Fibroblast of lung (primary cell): ENCODE measurements at regions not wholly inside any gene's neighbourhood (a gene's known extent, or its start where the extent isn't known, plus 50 kb on each side); places are given as distances from the start of the nearest gene placed in this dataset.

Experiments used
- CTCF ChIP-seq, 2 donors: IDR thresholded peaks in 1 of 2; conservative IDR thresholded peaks in 1 of 2; 1 replicate in 1 of 2; 2 replicates in 1 of 2; pipeline ENCODE4 v1.5.1; 2011 to 2012; ENCODE audit warnings: low read length in 2 of 2, control low read depth in 1 of 2, inconsistent platforms in 1 of 2, low read depth in 1 of 2, mild to moderate bottlenecking in 1 of 2
- EZH2 ChIP-seq: IDR thresholded peaks from 2 replicates; pipeline ENCODE4 v1.5.1; 2012; ENCODE audit warnings: low read length, control low read depth, mild to moderate bottlenecking; ENCODE audit errors: missing control alignments

DNA sequence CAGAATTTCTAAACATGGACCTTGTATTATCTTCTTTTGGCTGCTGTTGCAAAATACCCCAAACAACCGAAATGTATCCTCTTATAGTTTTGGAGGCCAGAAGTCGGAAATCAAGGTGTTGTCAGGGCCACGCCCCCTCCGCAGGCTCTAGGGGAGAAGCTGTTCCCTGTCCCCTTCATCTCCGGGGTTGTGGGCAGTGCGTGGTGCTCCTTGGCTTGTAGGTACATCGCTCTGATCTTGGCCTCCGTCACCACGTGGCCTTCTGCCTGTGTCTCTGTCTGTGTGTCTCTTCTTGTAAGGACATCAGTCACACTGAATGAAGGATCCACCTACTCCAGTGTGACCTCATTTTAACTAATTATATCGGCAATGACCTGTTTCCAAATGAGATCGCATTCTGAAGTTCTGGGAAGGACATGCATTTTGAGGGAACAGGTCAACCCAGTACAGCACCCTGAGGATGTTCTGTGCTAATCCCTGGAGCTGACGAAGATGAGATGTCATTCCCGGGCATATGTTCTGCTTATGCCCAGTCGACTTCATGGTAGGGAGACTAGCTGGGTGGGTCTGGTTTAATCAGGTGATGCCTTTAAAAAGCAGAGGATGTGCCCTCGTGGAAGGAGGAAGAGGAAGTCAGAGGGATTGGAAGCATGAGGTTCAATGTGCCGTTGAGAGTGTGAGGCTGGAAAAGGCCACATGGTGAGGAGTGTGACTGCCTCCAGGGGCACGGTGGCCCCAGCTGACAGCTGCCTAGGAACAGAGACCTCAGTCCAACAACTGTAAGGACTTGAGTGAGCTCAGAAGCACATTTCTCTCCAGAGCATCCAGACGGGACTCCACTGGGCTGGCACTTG lies 531.1 kb downstream of the TBC1D22A start:
- TF ChIP-seq CTCF (conservative IDR thresholded peaks at IDR 0.05 in 1 of 2, IDR thresholded peaks at IDR 0.05 in 1 of 2; ENCODE audit: low read depth in 1 of 2, low read length in 2 of 2): no peak
- no peak for TF ChIP-seq EZH2
